Activated B cell treated with CpG ODN at 0.5 μM for 24 hours (primary cell): ENCODE measurements at regions not wholly inside any gene's neighbourhood (a gene's known extent, or its start where the extent isn't known, plus 50 kb on each side); places are given as distances from the start of the nearest gene placed in this dataset.

Experiments
- ATAC-seq: fragments of 200-7000 bp; cut with Tn5 transposase; one replicate; pipeline ENCODE4 v1.10.0; 2021; ENCODE audit warnings: low read depth, mild to moderate bottlenecking, moderate library complexity
- CTCF ChIA-PET: fragments of 350-600 bp; sonication (Branson Sonifier 250); formaldehyde crosslinking; loops from one replicate; lab custom pipeline; 2021; ENCODE audit warnings: antibody characterized with exemption; lab: Charles Lee
- POLR2A ChIA-PET: fragments of 350-600 bp; sonication (Branson Sonifier 250); formaldehyde crosslinking; loops from one replicate; lab custom pipeline; 2021; ENCODE audit warnings: antibody characterized with exemption; lab: Charles Lee
- DNase-seq: peaks from one replicate; pipeline ENCODE4 v3.0.0; 2022
- H3K27ac Mint-ChIP-seq: one replicate; pipeline ENCODE4 v1.8.0; 2020; ENCODE audit warnings: mixed read lengths
- H3K27me3 Mint-ChIP-seq: one replicate; pipeline ENCODE4 v1.8.0; 2021; ENCODE audit warnings: mixed read lengths
- H3K36me3 Mint-ChIP-seq: one replicate; pipeline ENCODE4 v1.8.0; 2021; ENCODE audit warnings: low read depth, mixed read lengths
- H3K4me1 Mint-ChIP-seq: one replicate; pipeline ENCODE4 v1.8.0; 2021; ENCODE audit warnings: mixed read lengths
- H3K4me3 Mint-ChIP-seq: one replicate; pipeline ENCODE4 v1.8.0; 2020; ENCODE audit warnings: mild to moderate bottlenecking, mixed read lengths
- H3K9me3 Mint-ChIP-seq: one replicate; pipeline ENCODE4 v1.8.0; 2020; ENCODE audit warnings: mixed read lengths
- intact Hi-C: fragments of 100-400 bp; cut with micrococcal nuclease; formaldehyde crosslinking; loops from one replicate; pipeline ENCODE4 v1.15.1; 2024
- TF ChIP-seq, protein P1 (sequence below): fragments of 200-600 bp; IDR thresholded peaks from one replicate; pipeline ENCODE4 v1.8.0; 2022; ENCODE audit warnings: antibody characterized with exemption, mild to moderate bottlenecking

GRCh38 chr5:77935506-77936364, 159.6 kb upstream of the TBCA start:
- Mint-ChIP-seq H3K4me3 (peak overlapping the region; percentile 1), H3K4me1 (peaks cover 28% of the 10 kb centered on the region), H3K27me3 (peaks cover 4% of the 10 kb centered on the region), H3K27ac (peak overlapping the region; percentile 65), H3K9me3 (no peaks in the 10 kb centered on the region), H3K36me3 (no peaks in the 10 kb centered on the region)
- TF ChIP-seq, protein P1, sequence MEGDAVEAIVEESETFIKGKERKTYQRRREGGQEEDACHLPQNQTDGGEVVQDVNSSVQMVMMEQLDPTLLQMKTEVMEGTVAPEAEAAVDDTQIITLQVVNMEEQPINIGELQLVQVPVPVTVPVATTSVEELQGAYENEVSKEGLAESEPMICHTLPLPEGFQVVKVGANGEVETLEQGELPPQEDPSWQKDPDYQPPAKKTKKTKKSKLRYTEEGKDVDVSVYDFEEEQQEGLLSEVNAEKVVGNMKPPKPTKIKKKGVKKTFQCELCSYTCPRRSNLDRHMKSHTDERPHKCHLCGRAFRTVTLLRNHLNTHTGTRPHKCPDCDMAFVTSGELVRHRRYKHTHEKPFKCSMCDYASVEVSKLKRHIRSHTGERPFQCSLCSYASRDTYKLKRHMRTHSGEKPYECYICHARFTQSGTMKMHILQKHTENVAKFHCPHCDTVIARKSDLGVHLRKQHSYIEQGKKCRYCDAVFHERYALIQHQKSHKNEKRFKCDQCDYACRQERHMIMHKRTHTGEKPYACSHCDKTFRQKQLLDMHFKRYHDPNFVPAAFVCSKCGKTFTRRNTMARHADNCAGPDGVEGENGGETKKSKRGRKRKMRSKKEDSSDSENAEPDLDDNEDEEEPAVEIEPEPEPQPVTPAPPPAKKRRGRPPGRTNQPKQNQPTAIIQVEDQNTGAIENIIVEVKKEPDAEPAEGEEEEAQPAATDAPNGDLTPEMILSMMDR, result no peak
- ChIA-PET POLR2A (interaction anchor here (0.7 to 1.0 kb wide), 2 partner anchors 34 to 83 kb away, joined by 3 read pairs; no protein-coding TSS in a partner anchor), CTCF (no interaction called here)
- intact Hi-C loops, result loop anchor here (2.0 to 5.0 kb wide), 3 partner anchors 83 to 177 kb away; partner anchors contain the start of gene TBCA
- DNase-seq (no peak), ATAC-seq (peak; percentile 83)

DNA sequence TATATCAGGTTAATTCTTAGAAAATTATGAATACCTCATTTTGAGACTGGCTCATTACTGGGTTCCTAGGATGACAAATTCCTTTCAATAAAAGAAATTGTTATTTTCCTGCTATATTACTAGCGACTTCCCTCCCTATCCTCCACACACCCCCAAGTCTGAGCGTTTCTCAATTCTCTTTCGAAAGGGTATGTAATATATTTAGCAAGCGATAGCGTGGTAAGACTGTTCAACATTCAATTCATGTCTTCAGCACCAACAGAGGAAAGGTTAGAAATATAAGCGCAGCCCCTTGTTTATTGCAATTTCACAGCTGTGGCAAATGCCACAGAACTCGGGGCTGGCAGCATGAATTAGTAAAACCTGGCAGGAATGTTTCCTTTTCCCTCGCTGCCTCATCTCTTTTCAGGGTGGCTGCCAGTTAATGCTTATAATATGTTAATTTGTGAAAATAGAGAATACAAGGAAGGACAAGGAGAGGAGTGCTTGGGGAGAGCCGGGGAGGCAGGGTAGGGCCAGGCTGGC, 152.7 kb upstream of the TBCA start:
- no peaks in the 10 kb centered on the region for H3K36me3 Mint-ChIP-seq
- intact Hi-C loops, result no loop called here

GRCh38 chr5:77926337-77926736, 150.2 kb upstream of the TBCA start:
- ChIA-PET POLR2A (no interaction called here), CTCF (no interaction called here)
- peaks cover 3% of the 10 kb centered on the region for H3K9me3 Mint-ChIP-seq
- H3K27ac Mint-ChIP-seq, result no peak overlapping the region
- intact Hi-C loops, result no loop called here
- TF ChIP-seq, protein P1, result no peak
- DNase-seq, result no peak
- no peaks in the 10 kb centered on the region for H3K36me3 Mint-ChIP-seq
- H3K27me3 Mint-ChIP-seq, result peaks cover 18% of the 10 kb centered on the region
- ATAC-seq, result no peak
- no peak overlapping the region for H3K4me3 Mint-ChIP-seq
- no peaks in the 10 kb centered on the region for H3K4me1 Mint-ChIP-seq

More for the DNA sequence above, 152.7 kb upstream of the TBCA start:
- ChIA-PET CTCF (no interaction called here), POLR2A (no interaction called here)
- peaks cover 23% of the 10 kb centered on the region for H3K27me3 Mint-ChIP-seq
- no peak overlapping the region for H3K4me3 Mint-ChIP-seq
- no peak for ATAC-seq
- DNase-seq, result no peak
- no peaks in the 10 kb centered on the region for H3K4me1 Mint-ChIP-seq
- H3K27ac Mint-ChIP-seq, result no peak overlapping the region
- peaks cover 3% of the 10 kb centered on the region for H3K9me3 Mint-ChIP-seq
- TF ChIP-seq, protein P1, result no peak

DNA sequence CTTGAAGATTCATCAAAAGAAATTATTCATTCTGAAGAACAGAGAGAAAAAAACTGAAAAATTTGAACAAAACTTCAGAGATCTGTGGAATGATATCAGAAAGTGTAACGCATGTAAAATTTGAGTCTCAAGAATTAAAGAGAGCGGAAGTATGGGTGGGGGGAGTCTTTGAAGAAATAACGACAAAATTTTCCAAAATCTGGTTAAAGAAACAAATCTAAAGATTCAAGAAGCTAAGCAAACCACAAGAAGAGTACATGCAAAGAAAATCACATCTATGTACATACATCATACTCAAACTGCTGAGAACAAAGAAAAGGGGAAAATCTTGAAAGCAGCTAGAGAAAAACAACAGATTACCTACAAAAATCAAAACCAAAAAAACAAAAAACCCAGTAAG, 149.4 kb upstream of the TBCA start:
- ATAC-seq, result no peak
- Mint-ChIP-seq H3K27me3 (peaks cover 18% of the 10 kb centered on the region), H3K36me3 (no peaks in the 10 kb centered on the region), H3K4me3 (no peak overlapping the region), H3K9me3 (peaks cover 3% of the 10 kb centered on the region), H3K27ac (no peak overlapping the region), H3K4me1 (no peaks in the 10 kb centered on the region)
- no peak for DNase-seq
- ChIA-PET POLR2A (no interaction called here), CTCF (no interaction called here)
- TF ChIP-seq, protein P1, result no peak
- intact Hi-C loops, result no loop called here

DNA sequence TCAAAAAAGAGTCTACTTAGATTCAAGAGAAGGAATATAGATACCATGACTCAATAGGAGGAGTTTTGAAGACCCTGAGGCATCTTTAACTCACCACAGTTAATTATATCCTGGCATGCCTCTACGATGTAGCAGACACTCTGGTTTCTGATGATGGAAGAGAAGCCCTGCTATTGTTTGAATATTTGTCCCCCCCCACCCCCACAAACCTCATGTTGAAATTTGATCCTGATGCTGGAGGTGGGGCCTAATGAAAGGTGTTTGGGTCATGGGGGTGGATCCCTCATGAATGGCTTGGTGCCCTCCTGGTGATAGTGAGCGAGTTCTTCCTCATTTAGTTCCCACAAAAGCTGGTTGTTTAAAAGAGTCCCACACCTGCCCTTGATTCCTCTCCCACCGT, 147.9 kb upstream of the TBCA start:
- TF ChIP-seq, protein P1, result no peak
- no peak for ATAC-seq
- H3K36me3 Mint-ChIP-seq, result no peaks in the 10 kb centered on the region
- H3K27me3 Mint-ChIP-seq, result peaks cover 18% of the 10 kb centered on the region
- H3K4me1 Mint-ChIP-seq, result no peaks in the 10 kb centered on the region
- ChIA-PET CTCF (no interaction called here), POLR2A (no interaction called here)
- H3K4me3 Mint-ChIP-seq, result no peak overlapping the region
- no peak for DNase-seq
- H3K9me3 Mint-ChIP-seq, result peaks cover 3% of the 10 kb centered on the region
- intact Hi-C loops, result no loop called here
- H3K27ac Mint-ChIP-seq, result no peak overlapping the region
